A549 (cell line): ENCODE measurements at regions not wholly inside any gene's neighbourhood (a gene's known extent, or its start where the extent isn't known, plus 50 kb on each side); places are given as distances from the start of the nearest gene placed in this dataset.

ENCODE experiments used
- ATAC-seq, 2 experiments: fragments of 200-7000 bp in 1 of 2; fragments of >200 bp in 1 of 2; cut with Nextera tagmentation in 1 of 2; cut with Tn5 transposase in 1 of 2; 3 replicates each; pipeline versions ENCODE4 v1.8.0 to v1.9.1; 2018 to 2020; ENCODE audit warnings: mild to moderate bottlenecking in 1 of 2, moderate library complexity in 1 of 2
- CTCF ChIA-PET: fragments of 300-600 bp; sonication (Branson Sonifier 250); formaldehyde crosslinking; extraction: SDS; loops from one replicate; lab custom pipeline; 2021; ENCODE audit warnings: antibody characterized with exemption, inconsistent platforms; lab: Yijun Ruan, JAX
- POLR2A ChIA-PET: fragments of 350-600 bp; formaldehyde crosslinking; extraction: SDS; loops from one replicate; lab custom pipeline; 2021; ENCODE audit warnings: antibody characterized with exemption, inconsistent platforms; lab: Yijun Ruan, JAX
- DNase-seq, 2 experiments: peaks; one replicate each; pipeline versions ENCODE4 v3.0.0 to v3.0.0-alpha.2; 2011 to 2016; ENCODE audit warnings: low read depth in 1 of 2, low spot score in 1 of 2
- FAIRE-seq: peaks from 2 replicates; lab custom pipeline; 2011; peaks lifted over from hg19 to GRCh38; lab: Jason Lieb, UNC
- H3K27ac ChIP-seq, 2 experiments: fragments of >200 bp; sonication (Bioruptor Twin); formaldehyde crosslinking; 3 replicates each; pipeline ENCODE4 v1.5.1; 2016 to 2017
- H3K4me1 ChIP-seq: fragments of >200 bp; sonication (Bioruptor Twin); formaldehyde crosslinking; 3 replicates; pipeline ENCODE4 v1.6.1; 2016
- H3K4me2 ChIP-seq: fragments of >200 bp; sonication (Bioruptor Twin); formaldehyde crosslinking; 3 replicates; pipeline ENCODE4 v1.6.1; 2016
- H3K4me3 ChIP-seq: fragments of >200 bp; sonication (Bioruptor Twin); formaldehyde crosslinking; 3 replicates; pipeline ENCODE4 v1.5.1; 2016
- H3K9me3 ChIP-seq: fragments of >200 bp; sonication (Bioruptor Twin); formaldehyde crosslinking; 3 replicates; pipeline ENCODE4 v1.6.1; 2016
- ATOH8 ChIP-seq: fragments of 250-450 bp; sonication (Bioruptor Pico); IDR thresholded peaks from 2 replicates; pipeline ENCODE4 v1.5.0; 2020; ENCODE audit warnings: low read depth, mild to moderate bottlenecking, moderate library complexity
- BCL3 ChIP-seq: fragments of >200 bp; sonication (Bioruptor Twin); formaldehyde crosslinking; IDR thresholded peaks from 3 replicates; pipeline ENCODE4 v1.6.1; 2016
- BHLHE40 ChIP-seq: IDR thresholded peaks from 2 replicates; pipeline ENCODE4 v1.6.1; 2012; ENCODE audit warnings: low read depth, low read length, inconsistent platforms
- CEBPB ChIP-seq, 2 experiments: fragments of >200 bp in 1 of 2; sonication (Bioruptor Twin) in 1 of 2; formaldehyde crosslinking in 1 of 2; IDR thresholded peaks; 2 replicates each; pipeline ENCODE4 v1.6.1; 2012 to 2016
- CHD2 ChIP-seq: fragments of 150-350 bp; IDR thresholded peaks from 2 replicates; pipeline ENCODE4 v1.6.1; 2014; ENCODE audit warnings: low read length; ENCODE audit not compliant: partially characterized antibody
- CHD4 ChIP-seq: fragments of 200-600 bp; sonication (generic); IDR thresholded peaks from 2 replicates; pipeline ENCODE4 v1.6.1; 2016; ENCODE audit warnings: antibody characterized with exemption, mild to moderate bottlenecking, borderline replicate concordance
- CTCF ChIP-seq: fragments of >200 bp; sonication (Bioruptor Twin); formaldehyde crosslinking; IDR thresholded peaks from 3 replicates; pipeline ENCODE4 v1.5.1; 2016
- EHF ChIP-seq: fragments of 250-450 bp; sonication (Bioruptor Pico); IDR thresholded peaks from 2 replicates; pipeline ENCODE4 v1.5.0; 2020; ENCODE audit warnings: mild to moderate bottlenecking
- FOSB ChIP-seq: fragments of 250-450 bp; sonication (Bioruptor Pico); IDR thresholded peaks from 2 replicates; pipeline ENCODE4 v1.5.0; 2020; ENCODE audit warnings: mild to moderate bottlenecking, moderate library complexity
- GATA3 ChIP-seq: IDR thresholded peaks from 2 replicates; pipeline ENCODE4 v1.6.1; 2012; ENCODE audit warnings: borderline replicate concordance
- HDAC2 ChIP-seq: fragments of 200-600 bp; sonication (generic); IDR thresholded peaks from 2 replicates; pipeline ENCODE4 v1.6.1; 2016
- HOXB5 ChIP-seq: fragments of 250-450 bp; sonication (Bioruptor Pico); IDR thresholded peaks from 2 replicates; pipeline ENCODE4 v1.5.0; 2020; ENCODE audit warnings: mild to moderate bottlenecking, moderate library complexity
- MAFK ChIP-seq: fragments of 450-650 bp; IDR thresholded peaks from 2 replicates; pipeline ENCODE4 v1.6.1; 2014; ENCODE audit not compliant: partially characterized antibody
- MAX ChIP-seq: IDR thresholded peaks from 2 replicates; pipeline ENCODE4 v1.6.1; 2012
- MYC ChIP-seq: IDR thresholded peaks from 2 replicates; pipeline ENCODE4 v1.6.1; 2012; ENCODE audit warnings: mild to moderate bottlenecking, inconsistent platforms, low read length, improper control_type of control experiment, borderline replicate concordance
- NPAS2 ChIP-seq: fragments of 250-450 bp; sonication (Bioruptor Pico); IDR thresholded peaks from 2 replicates; pipeline ENCODE4 v1.8.0; 2022; ENCODE audit warnings: mild to moderate bottlenecking, moderate library complexity, borderline replicate concordance
- PHF8 ChIP-seq: fragments of 200-600 bp; sonication (generic); IDR thresholded peaks from 2 replicates; pipeline ENCODE4 v1.6.1; 2016; ENCODE audit warnings: low read depth, mild to moderate bottlenecking, antibody characterized with exemption, moderate library complexity, borderline replicate concordance
- POLR2A ChIP-seq: IDR thresholded peaks from 2 replicates; pipeline ENCODE4 v1.6.1; 2012; ENCODE audit warnings: mild to moderate bottlenecking, low read length
- POLR2AphosphoS2 ChIP-seq: conservative IDR thresholded peaks from 2 replicates; pipeline ENCODE4 v1.6.1; 2012; ENCODE audit warnings: low read length, improper control_type of control experiment, inconsistent platforms
- RARB ChIP-seq: fragments of 250-450 bp; sonication (Bioruptor Pico); IDR thresholded peaks from 2 replicates; pipeline ENCODE4 v1.8.0; 2021; ENCODE audit warnings: mild to moderate bottlenecking, moderate library complexity
- RCOR1 ChIP-seq: fragments of 150-350 bp; IDR thresholded peaks from 2 replicates; pipeline ENCODE4 v1.6.1; 2014; ENCODE audit warnings: antibody characterized with exemption, low read length, low read depth
- RFX5 ChIP-seq: fragments of 450-650 bp; IDR thresholded peaks from 2 replicates; pipeline ENCODE4 v1.7.1; 2014; ENCODE audit warnings: antibody characterized with exemption, mild to moderate bottlenecking, moderate library complexity
- SMC3 ChIP-seq: fragments of >200 bp; sonication (Bioruptor Twin); formaldehyde crosslinking; IDR thresholded peaks from 3 replicates; pipeline ENCODE4 v1.6.1; 2018; ENCODE audit warnings: inconsistent platforms
- SREBF2 ChIP-seq: fragments of 450-650 bp; IDR thresholded peaks from 2 replicates; pipeline ENCODE4 v1.6.1; 2014; ENCODE audit warnings: mild to moderate bottlenecking, moderate library complexity
- TFCP2L1 ChIP-seq: fragments of 250-450 bp; sonication (Bioruptor Pico); IDR thresholded peaks from 2 replicates; pipeline ENCODE4 v1.5.0; 2021; ENCODE audit warnings: mild to moderate bottlenecking
- TP53 ChIP-seq: fragments of 250-450 bp; sonication (Bioruptor Pico); IDR thresholded peaks from 2 replicates; pipeline ENCODE4 v1.5.0; 2021; ENCODE audit warnings: mild to moderate bottlenecking, moderate library complexity
- ZNF302 ChIP-seq: fragments of 250-450 bp; sonication (Bioruptor Pico); IDR thresholded peaks from 2 replicates; pipeline ENCODE4 v1.9.0; 2021; ENCODE audit warnings: inconsistent platforms, mild to moderate bottlenecking, moderate library complexity
- ZSCAN20 ChIP-seq: fragments of 250-450 bp; sonication (Bioruptor Pico); IDR thresholded peaks from 2 replicates; pipeline ENCODE4 v1.8.0; 2022; ENCODE audit warnings: mild to moderate bottlenecking, moderate library complexity
- WGBS: methylation state at CpG from one replicate; pipeline ENCODE4 v1.1.6; 2017; ENCODE audit errors: missing lambda C conversion rate; 5-methylcytosine and 5-hydroxymethylcytosine counted together

- TF ChIP-seq NPAS2 (CRISPR knock-in tag) (no peak), POLR2AphosphoS2 (no peak), TP53 (CRISPR knock-in tag) (no peak), POLR2A (no peak), RARB (CRISPR knock-in tag) (no peak), SMC3 (no peak)
Measured at GRCh38 chr20:52787962-52788361, 184.2 kb upstream of the TSHZ2 start (continued).

GRCh38 chr20:52787216-52787615 is 184.9 kb upstream of the TSHZ2 start:
- H3K4me1 ChIP-seq, result no peaks in the 10 kb centered on the region
- 27% methylated on average over 3 of the region's 3 CpGs for WGBS
- TF ChIP-seq CTCF, result no peak
- TF ChIP-seq FOSB (CRISPR knock-in tag), result no peak
- TF ChIP-seq CEBPB (IDR thresholded peaks at IDR 0.05), result no peak
- no peak for TF ChIP-seq CHD4
- TF ChIP-seq BHLHE40, result no peak
- no peak for TF ChIP-seq SREBF2
- TF ChIP-seq MAFK, result no peak
- TF ChIP-seq BCL3, result no peak
- TF ChIP-seq EHF (CRISPR knock-in tag), result no peak
- no peak for TF ChIP-seq MAX
- TF ChIP-seq CHD2, result no peak
- TF ChIP-seq HOXB5 (CRISPR knock-in tag), result no peak
- no peak for TF ChIP-seq HDAC2
- no peak for TF ChIP-seq RARB (CRISPR knock-in tag)
- no peak for TF ChIP-seq PHF8
- no peak for TF ChIP-seq ZNF302 (CRISPR knock-in tag)
- TF ChIP-seq RCOR1, result no peak
- TF ChIP-seq ATOH8 (CRISPR knock-in tag), result no peak
- TF ChIP-seq, all 56 proteins: peak for 0
- ChIA-PET POLR2A (no interaction called here), CTCF (no interaction called here)
- H3K9me3 ChIP-seq, result no peaks in the 10 kb centered on the region
- ATAC-seq (no peak), FAIRE-seq (no peak), DNase-seq (no peak)
- H3K4me3 ChIP-seq, result no peak overlapping the region
- H3K27ac ChIP-seq, result no peak overlapping the region
- no peak overlapping the region for H3K4me2 ChIP-seq

- ATAC-seq (no peak), DNase-seq (no peak), FAIRE-seq (no peak)
- CTCF ChIA-PET, result no interaction called here
- TF ChIP-seq TP53 (CRISPR knock-in tag) (no peak), TFCP2L1 (CRISPR knock-in tag) (no peak), RARB (CRISPR knock-in tag) (no peak), CHD2 (no peak), RFX5 (no peak), GATA3 (no peak), BCL3 (no peak), MYC (no peak), CTCF (no peak), ZSCAN20 (CRISPR knock-in tag) (no peak)
- H3K4me2 ChIP-seq, result no peak overlapping the region
- no peaks in the 10 kb centered on the region for H3K9me3 ChIP-seq
- 0% methylated on average over 6 of the region's 6 CpGs for WGBS
- no peaks in the 10 kb centered on the region for H3K4me1 ChIP-seq
- POLR2A ChIA-PET, result no interaction called here
- no peak overlapping the region for H3K4me3 ChIP-seq
- no peak overlapping the region for H3K27ac ChIP-seq
Measured at GRCh38 chr20:52785679-52786078, 186.5 kb upstream of the TSHZ2 start.
